Fibroblast of lung (primary cell): ENCODE measurements at regions not wholly inside any gene's neighbourhood (a gene's known extent, or its start where the extent isn't known, plus 50 kb on each side); places are given as distances from the start of the nearest gene placed in this dataset.
"Not testable (repeated sequence)": the region's sequence is repeated elsewhere in the genome, so short reads cannot be mapped to it uniquely, and the experiment has no call there.

Experiments
- EZH2 ChIP-seq: IDR thresholded peaks from 2 replicates; pipeline ENCODE4 v1.5.1; 2012; ENCODE audit warnings: low read length, control low read depth, mild to moderate bottlenecking; ENCODE audit errors: missing control alignments
- TF ChIP-seq, protein P1 (sequence below), 2 donors: IDR thresholded peaks in 1 of 2; conservative IDR thresholded peaks in 1 of 2; 1 replicate in 1 of 2; 2 replicates in 1 of 2; pipeline ENCODE4 v1.5.1; 2011 to 2012; ENCODE audit warnings: low read length in 2 of 2, control low read depth in 1 of 2, inconsistent platforms in 1 of 2, low read depth in 1 of 2, mild to moderate bottlenecking in 1 of 2

DNA sequence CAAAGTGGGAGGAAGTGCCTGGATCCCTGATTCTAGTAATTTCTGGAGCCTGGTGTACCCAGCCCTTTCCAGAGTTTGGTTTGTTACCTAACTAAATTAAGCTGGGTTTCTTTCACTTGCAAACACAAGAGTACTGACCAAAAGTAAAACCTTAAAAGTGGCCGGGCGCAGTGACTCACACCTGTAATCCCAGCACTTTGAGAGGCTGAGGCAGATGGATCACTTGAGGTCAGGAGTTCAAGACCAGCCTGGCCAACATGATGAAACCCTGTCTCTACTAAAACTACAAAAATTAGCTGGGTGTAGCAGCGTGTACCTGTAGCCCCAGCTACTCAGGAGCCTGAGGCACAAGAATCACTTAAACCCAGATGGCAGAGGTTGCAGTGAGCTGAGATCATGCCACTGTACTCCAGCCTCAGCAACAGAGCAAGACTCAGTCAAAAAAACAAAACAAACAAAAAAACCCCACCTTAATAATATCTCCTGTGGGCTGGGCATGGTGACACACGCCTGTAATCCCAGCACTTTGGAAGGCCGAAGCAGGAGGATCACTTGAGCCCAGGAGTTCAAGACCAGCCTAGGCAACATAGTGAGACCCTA, 78.0 kb upstream of the BLID start:
- TF ChIP-seq, protein P1, sequence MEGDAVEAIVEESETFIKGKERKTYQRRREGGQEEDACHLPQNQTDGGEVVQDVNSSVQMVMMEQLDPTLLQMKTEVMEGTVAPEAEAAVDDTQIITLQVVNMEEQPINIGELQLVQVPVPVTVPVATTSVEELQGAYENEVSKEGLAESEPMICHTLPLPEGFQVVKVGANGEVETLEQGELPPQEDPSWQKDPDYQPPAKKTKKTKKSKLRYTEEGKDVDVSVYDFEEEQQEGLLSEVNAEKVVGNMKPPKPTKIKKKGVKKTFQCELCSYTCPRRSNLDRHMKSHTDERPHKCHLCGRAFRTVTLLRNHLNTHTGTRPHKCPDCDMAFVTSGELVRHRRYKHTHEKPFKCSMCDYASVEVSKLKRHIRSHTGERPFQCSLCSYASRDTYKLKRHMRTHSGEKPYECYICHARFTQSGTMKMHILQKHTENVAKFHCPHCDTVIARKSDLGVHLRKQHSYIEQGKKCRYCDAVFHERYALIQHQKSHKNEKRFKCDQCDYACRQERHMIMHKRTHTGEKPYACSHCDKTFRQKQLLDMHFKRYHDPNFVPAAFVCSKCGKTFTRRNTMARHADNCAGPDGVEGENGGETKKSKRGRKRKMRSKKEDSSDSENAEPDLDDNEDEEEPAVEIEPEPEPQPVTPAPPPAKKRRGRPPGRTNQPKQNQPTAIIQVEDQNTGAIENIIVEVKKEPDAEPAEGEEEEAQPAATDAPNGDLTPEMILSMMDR (conservative IDR thresholded peaks at IDR 0.05 in 1 of 2, IDR thresholded peaks at IDR 0.05 in 1 of 2; ENCODE audit: low read depth in 1 of 2, low read length in 2 of 2), result not testable (repeated sequence)
- not testable (repeated sequence) for TF ChIP-seq EZH2
